ENCODE measurements at regions not wholly inside any gene's neighbourhood (a gene's known extent, or its start where the extent isn't known, plus 50 kb on each side); places are given as distances from the start of the nearest gene placed in this dataset.

GRCh38 chr16:86406056-86406455 is 104.3 kb upstream of the FOXF1 start:
- no peak overlapping the region for H3K27ac ChIP-seq
- POLR2A ChIA-PET (ENCODE audit: low non-redundant PET) = no interaction called here
- CTCF ChIA-PET = no interaction called here
- TF ChIP-seq CTCF (conservative IDR thresholded peaks at IDR 0.05; ENCODE audit: low read depth) = no peak
- no peak for DNase-seq (ENCODE audit: low spot score)

DNA sequence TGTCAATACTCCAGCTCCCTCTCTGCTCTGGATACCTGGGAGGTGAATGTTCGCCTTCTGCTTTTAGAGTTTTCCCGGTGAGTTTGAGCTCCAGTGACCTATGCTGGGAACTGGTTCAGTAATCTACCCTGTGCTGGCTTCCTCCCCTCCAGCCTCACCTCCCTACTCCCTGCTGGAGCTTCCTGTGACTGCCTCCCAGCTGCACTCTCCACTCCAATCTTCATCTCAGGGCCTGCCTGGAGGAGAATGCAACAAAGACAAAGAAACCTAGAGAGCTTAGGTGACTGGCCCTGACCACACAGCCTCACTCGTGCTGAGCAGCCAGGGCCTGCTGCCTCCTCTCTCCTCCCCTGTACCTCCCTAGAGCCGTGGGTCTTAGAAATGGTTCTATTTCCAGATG is 101.6 kb upstream of the FOXF1 start:
- CTCF ChIA-PET = no interaction called here
- POLR2A ChIA-PET (ENCODE audit: low non-redundant PET) = no interaction called here
- no peak for DNase-seq (ENCODE audit: low spot score)

DNA sequence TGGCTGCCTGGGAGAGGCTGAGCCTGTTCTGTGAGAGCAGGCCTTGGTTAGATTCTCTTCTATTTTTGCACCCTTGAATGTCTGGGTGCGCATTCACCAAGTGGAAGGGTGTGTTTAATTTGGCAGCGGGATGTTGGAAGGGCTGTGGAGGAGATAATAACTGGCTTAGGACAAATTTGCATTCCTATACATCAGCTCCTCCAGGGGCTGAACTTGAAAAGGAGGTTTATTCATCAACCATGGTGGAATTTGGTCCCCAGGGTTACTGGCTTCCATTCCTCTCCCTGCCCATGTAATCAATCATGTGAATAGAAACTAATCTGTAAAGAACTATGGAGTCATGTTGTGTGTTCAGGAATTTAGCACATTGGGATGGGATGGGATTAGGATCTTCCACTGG is 100.2 kb upstream of the FOXF1 start:
- no peak overlapping the region for H3K27ac ChIP-seq
- no peak for DNase-seq (ENCODE audit: low spot score)
- ChIA-PET CTCF (no interaction called here), POLR2A (ENCODE audit: low non-redundant PET) (no interaction called here)
- TF ChIP-seq CTCF (conservative IDR thresholded peaks at IDR 0.05; ENCODE audit: low read depth) = no peak

More for the DNA sequence above, 101.6 kb upstream of the FOXF1 start:
- TF ChIP-seq CTCF (conservative IDR thresholded peaks at IDR 0.05; ENCODE audit: low read depth) = no peak
- H3K27ac ChIP-seq = no peak overlapping the region

DNA sequence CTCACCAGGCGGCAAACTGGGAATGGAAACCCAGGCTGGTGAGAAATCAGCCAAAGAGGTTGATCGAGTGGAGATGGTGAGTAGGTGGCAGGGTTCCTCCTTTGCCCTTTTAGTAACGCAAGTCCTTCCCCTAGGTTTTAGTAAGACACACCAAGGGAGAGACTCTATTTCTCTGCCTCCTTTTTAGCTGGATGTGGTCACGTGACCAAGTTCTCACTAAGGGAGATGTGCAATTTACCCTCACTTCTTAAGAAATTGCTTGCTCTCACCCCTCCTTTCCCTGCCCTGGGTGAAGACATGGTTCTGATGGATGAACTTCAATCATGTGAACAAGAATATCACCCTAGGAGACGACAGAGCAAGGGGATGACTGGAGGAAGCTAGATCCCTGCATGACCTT is 99.8 kb upstream of the FOXF1 start:
- CTCF ChIA-PET = interaction anchor here (0.6 kb wide), 1 partner anchor 1159 kb away, joined by 3 read pairs; no protein-coding TSS in a partner anchor
- TF ChIP-seq CTCF (conservative IDR thresholded peaks at IDR 0.05; ENCODE audit: low read depth) = no peak
- DNase-seq (ENCODE audit: low spot score) = no peak
- H3K27ac ChIP-seq = no peak overlapping the region
- POLR2A ChIA-PET (ENCODE audit: low non-redundant PET) = no interaction called here

DNA sequence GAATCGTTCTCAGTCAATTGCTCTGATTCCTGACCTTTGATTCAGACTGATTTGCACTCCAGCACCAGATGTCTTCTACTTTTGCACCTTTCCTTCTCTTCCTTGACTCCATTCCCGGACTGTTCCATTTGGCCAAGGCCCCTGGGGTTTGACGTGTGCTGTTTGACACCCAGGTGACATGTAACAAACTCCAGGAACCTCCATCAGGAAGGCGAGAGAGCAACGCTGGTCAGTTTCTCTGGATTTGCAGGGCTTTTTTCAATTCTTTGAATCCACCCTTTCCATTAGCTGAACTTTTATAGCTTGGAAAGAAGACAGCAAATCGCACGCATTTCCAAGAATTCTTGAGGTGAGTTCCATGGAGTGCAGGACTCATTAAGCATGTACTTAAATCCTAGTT is 98.4 kb upstream of the FOXF1 start:
- no peak for DNase-seq (ENCODE audit: low spot score)
- H3K27ac ChIP-seq = no peak overlapping the region
- POLR2A ChIA-PET (ENCODE audit: low non-redundant PET) = no interaction called here
- CTCF ChIA-PET = no interaction called here
- TF ChIP-seq CTCF (conservative IDR thresholded peaks at IDR 0.05; ENCODE audit: low read depth) = no peak

DNA sequence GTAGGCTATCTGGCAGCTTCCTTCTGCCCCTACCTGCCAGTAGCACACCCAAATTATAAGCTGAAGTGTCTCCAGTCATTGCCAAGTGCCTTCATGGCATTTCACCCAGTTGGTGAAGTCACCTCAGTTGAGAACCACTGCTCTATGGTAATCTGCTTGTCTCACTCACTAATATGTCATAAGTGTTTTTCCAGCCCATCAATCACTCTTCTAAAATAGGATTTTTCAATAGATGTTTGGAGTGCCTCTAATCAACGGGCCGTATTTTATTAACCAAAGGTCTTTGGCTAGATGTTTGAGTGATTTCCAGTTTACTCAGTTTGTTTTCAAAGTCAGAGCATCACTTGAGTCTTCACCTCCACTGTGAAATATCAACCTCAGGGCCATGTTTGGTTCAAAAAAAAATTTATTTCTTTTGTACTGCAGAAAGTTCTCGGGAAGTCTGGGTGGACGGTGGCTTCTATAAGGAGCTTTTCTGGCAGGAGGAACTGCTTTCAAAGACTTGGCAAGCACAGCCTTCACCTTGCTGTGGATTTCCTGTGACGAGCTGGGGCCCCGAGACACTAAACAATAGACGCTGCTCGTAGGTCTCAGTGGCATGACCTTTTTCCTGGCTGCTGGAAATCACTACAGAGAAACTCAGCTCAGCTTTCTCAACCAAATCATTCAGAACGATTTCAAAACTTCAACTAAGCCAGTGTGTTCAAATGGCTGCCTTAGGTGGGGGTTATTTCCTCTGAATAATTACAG is 95.2 kb upstream of the FOXF1 start:
- ChIA-PET POLR2A (ENCODE audit: low non-redundant PET) (interaction anchor here (0.5 kb wide), 1 partner anchor 1161 kb away, joined by 3 read pairs; no protein-coding TSS in a partner anchor), CTCF (interaction anchor here (0.6 to 0.7 kb wide), 2 partner anchors 343 to 371 kb away, joined by 3 to 4 read pairs; no protein-coding TSS in a partner anchor)
- no peak for TF ChIP-seq CTCF (conservative IDR thresholded peaks at IDR 0.05; ENCODE audit: low read depth)
- no peak overlapping the region for H3K27ac ChIP-seq
- no peak for DNase-seq (ENCODE audit: low spot score)
